DOHH2 (cell line): ENCODE measurements at regions not wholly inside any gene's neighbourhood (a gene's known extent, or its start where the extent isn't known, plus 50 kb on each side); places are given as distances from the start of the nearest gene placed in this dataset.

ENCODE experiments used
- EZH2phosphoT487 ChIP-seq: fragments of 200-600 bp; sonication (generic); IDR thresholded peaks from 2 replicates; pipeline ENCODE4 v1.6.1; 2017; ENCODE audit warnings: borderline replicate concordance, mild to moderate bottlenecking, antibody characterized with exemption, low read length, moderate library complexity, mixed read lengths
- TF ChIP-seq, protein P1 (sequence below): fragments of 200-600 bp; sonication (generic); IDR thresholded peaks from one replicate; pipeline ENCODE4 v1.5.1; 2014; ENCODE audit warnings: antibody characterized with exemption, mild to moderate bottlenecking, low read depth, low read length; ENCODE audit not compliant: poor library complexity, severe bottlenecking

DNA sequence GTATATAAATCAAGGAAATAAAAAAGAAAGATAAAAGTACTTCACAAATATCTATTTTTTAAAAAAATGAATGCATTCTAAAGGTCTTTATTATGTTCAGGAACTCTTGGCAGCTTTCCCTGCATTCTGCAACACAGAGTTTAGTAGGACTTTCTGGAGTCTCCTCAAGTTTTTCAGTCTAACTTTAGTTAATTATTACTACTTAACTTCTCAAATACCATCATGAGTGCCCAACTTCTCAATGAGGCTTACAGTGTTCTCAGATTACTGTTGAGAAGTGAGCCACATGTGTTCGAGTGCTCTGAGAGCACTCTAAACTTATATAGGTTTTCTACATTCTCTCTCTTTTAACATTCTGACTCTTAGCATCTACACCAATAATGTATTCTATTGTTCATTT is 1852.9 kb upstream of the PCDH10 start:
- TF ChIP-seq, protein P1, sequence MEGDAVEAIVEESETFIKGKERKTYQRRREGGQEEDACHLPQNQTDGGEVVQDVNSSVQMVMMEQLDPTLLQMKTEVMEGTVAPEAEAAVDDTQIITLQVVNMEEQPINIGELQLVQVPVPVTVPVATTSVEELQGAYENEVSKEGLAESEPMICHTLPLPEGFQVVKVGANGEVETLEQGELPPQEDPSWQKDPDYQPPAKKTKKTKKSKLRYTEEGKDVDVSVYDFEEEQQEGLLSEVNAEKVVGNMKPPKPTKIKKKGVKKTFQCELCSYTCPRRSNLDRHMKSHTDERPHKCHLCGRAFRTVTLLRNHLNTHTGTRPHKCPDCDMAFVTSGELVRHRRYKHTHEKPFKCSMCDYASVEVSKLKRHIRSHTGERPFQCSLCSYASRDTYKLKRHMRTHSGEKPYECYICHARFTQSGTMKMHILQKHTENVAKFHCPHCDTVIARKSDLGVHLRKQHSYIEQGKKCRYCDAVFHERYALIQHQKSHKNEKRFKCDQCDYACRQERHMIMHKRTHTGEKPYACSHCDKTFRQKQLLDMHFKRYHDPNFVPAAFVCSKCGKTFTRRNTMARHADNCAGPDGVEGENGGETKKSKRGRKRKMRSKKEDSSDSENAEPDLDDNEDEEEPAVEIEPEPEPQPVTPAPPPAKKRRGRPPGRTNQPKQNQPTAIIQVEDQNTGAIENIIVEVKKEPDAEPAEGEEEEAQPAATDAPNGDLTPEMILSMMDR = no peak
- TF ChIP-seq EZH2phosphoT487 = no peak
